ENCODE measurements at regions not wholly inside any gene's neighbourhood (a gene's known extent, or its start where the extent isn't known, plus 50 kb on each side); places are given as distances from the start of the nearest gene placed in this dataset.

GRCh38 chrX:4905576-4905975 is 1192.1 kb upstream of the PRKX start:
- DNase-seq (ENCODE audit: low read depth in 2 of 2): no peak

- DNase-seq (ENCODE audit: low read depth in 2 of 2): no peak
These were observed 1167.8 kb upstream of the PRKX start for GRCh38 chrX:4881277-4881676.

- no peak for DNase-seq (ENCODE audit: low read depth in 2 of 2)
These were observed 1165.2 kb upstream of the PRKX start for GRCh38 chrX:4878640-4879039.

- no peak for DNase-seq (ENCODE audit: low read depth in 2 of 2)
These were observed 1162.8 kb upstream of the PRKX start for GRCh38 chrX:4876268-4876667.

- no peak for DNase-seq (ENCODE audit: low read depth in 2 of 2)
These were observed 1138.1 kb upstream of the PRKX start for GRCh38 chrX:4851534-4851933.

GRCh38 chrX:4850312-4850711 is 1136.9 kb upstream of the PRKX start:
- DNase-seq (ENCODE audit: low read depth in 2 of 2): no peak

- DNase-seq (ENCODE audit: low read depth in 2 of 2): no peak
These were observed 1130.9 kb upstream of the PRKX start for GRCh38 chrX:4844376-4844775.

GRCh38 chrX:4841216-4841745 is 1127.8 kb upstream of the PRKX start:
- DNase-seq (ENCODE audit: low read depth in 2 of 2): no peak

- DNase-seq (ENCODE audit: low read depth in 2 of 2): no peak
These were observed 1118.1 kb upstream of the PRKX start for GRCh38 chrX:4831574-4831973.

- DNase-seq (ENCODE audit: low read depth in 2 of 2): no peak
These were observed 1117.6 kb upstream of the PRKX start for GRCh38 chrX:4830880-4831557.

- DNase-seq (ENCODE audit: low read depth in 2 of 2): no peak
These were observed 1112.1 kb upstream of the PRKX start for GRCh38 chrX:4825550-4825949.

GRCh38 chrX:4809571-4809970 is 1096.1 kb upstream of the PRKX start:
- no peak for DNase-seq (ENCODE audit: low read depth in 2 of 2)

GRCh38 chrX:4805502-4805901 is 1092.1 kb upstream of the PRKX start:
- no peak for DNase-seq (ENCODE audit: low read depth in 2 of 2)

- no peak for DNase-seq (ENCODE audit: low read depth in 2 of 2)
These were observed 1087.3 kb upstream of the PRKX start for GRCh38 chrX:4800756-4801155.

- no peak for DNase-seq (ENCODE audit: low read depth in 2 of 2)
These were observed 1074.5 kb upstream of the PRKX start for GRCh38 chrX:4787971-4788370.

- DNase-seq (ENCODE audit: low read depth in 2 of 2): no peak
These were observed 1051.4 kb upstream of the PRKX start for GRCh38 chrX:4764888-4765287.

- DNase-seq (ENCODE audit: low read depth in 2 of 2): no peak
These were observed 1048.7 kb upstream of the PRKX start for GRCh38 chrX:4762196-4762595.

- no peak for DNase-seq (ENCODE audit: low read depth in 2 of 2)
These were observed 1041.6 kb upstream of the PRKX start for GRCh38 chrX:4754878-4755604.

- DNase-seq (ENCODE audit: low read depth in 2 of 2): no peak
These were observed 1027.6 kb upstream of the PRKX start for GRCh38 chrX:4741024-4741423.

GRCh38 chrX:4735299-4735698 is 1021.9 kb upstream of the PRKX start:
- no peak for DNase-seq (ENCODE audit: low read depth in 2 of 2)

GRCh38 chrX:4710618-4711433 is 997.4 kb upstream of the PRKX start:
- no peak for DNase-seq (ENCODE audit: low read depth in 2 of 2)

GRCh38 chrX:4708970-4709760 is 995.7 kb upstream of the PRKX start:
- DNase-seq (ENCODE audit: low read depth in 2 of 2): no peak
